Fibroblast of skin of back (primary cell): ENCODE measurements at regions not wholly inside any gene's neighbourhood (a gene's known extent, or its start where the extent isn't known, plus 50 kb on each side); places are given as distances from the start of the nearest gene placed in this dataset.
A peak's percentile ranks its signal among the peaks of the same experiment; 100 is the strongest.
"Not testable (repeated sequence)": the region's sequence is repeated elsewhere in the genome, so short reads cannot be mapped to it uniquely, and the experiment has no call there.

Source experiments
- DNase-seq: peaks from one replicate; pipeline ENCODE4 v3.0.0-alpha.2; 2013

DNA sequence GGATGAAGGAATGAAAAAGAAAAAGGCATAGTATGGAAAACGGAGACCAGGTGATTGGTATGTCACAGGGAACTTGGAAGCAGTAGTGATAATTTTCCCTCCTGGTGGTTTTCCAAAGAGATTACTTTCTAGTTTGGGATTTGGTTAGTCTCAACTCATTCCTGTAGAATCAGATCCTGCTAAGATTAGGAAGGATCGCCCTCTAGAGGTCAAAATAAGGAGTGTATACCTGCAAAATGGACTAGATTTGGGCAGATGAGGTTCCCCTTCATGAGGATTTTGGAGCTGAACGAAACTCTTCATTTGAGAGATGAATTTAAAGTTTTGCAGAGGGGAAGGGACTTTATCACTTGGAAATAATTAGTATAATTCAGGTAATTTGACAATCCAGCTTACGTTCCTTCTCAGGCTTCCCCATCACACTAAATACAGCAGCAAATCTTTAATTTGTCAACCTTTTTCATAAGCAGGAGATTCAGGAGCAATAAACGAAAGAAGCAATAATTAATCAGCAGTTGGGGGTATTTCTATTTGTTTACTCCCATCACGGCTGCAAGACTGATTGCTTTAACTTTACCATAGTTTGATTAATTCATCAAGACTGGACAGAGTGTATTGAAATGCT lies 65.2 kb downstream of the CCDC195 start:
- DNase-seq: peak; percentile 53

DNA sequence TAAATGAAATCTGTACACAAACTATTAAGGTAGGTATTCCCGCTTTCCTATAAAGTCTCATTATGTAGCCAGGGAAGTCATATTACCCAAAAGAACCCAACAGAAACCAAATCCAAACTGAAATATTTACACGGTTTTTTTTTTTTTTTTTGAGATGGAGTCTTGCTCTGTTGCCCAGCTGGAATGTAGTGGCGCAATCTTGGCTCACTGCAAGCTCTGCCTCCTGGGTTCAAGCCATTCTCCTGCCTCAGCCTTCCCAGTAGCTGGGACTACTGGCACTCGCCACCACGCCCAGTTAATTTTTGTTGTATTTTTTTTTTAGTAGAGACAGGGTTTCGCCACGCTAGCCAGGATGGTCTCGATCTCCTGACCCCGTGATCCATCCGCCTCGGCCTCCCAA lies 62.5 kb upstream of the CUL3 start:
- not testable (repeated sequence) for DNase-seq

- peak; percentile 16 for DNase-seq
Measured at GRCh38 chr2:224646242-224646846, 61.2 kb upstream of the CUL3 start.

DNA sequence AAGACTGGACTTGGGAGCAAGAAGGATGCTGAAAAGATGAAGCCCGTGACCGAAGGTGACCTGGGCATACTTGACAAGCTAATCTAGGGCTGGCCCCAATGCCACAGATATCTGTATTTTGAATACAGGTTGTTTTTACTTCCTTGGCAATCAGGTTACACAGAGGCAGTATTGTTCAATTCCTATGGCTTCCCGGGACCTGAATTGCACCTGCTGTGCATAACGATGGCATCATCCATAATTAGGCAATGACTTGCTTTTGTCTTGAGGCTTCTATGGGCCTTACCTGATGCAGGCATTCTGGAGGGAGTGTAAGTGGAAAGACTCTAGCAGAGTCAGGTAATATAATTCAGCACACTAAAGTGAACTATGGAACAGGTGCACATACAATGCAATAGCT lies 60.6 kb upstream of the CUL3 start:
- no peak for DNase-seq

- DNase-seq: no peak
Measured at GRCh38 chr2:224640679-224641078, 55.5 kb upstream of the CUL3 start.

GRCh38 chr2:224638301-224638823 lies 53.2 kb upstream of the CUL3 start:
- DNase-seq: no peak
